Spleen (tissue), 11 donors: ENCODE measurements at regions not wholly inside any gene's neighbourhood (a gene's known extent, or its start where the extent isn't known, plus 50 kb on each side); places are given as distances from the start of the nearest gene placed in this dataset.

Experiments
- DNase-seq: peaks from one replicate; pipeline ENCODE4 v3.0.0-alpha.2; 2020
- H3K27ac ChIP-seq, 8 donors: fragments of 200-600 bp; sonication (generic) in 7 of 8; 1 replicate in 4 of 8; 2 replicates in 4 of 8; pipeline versions ENCODE4 v1.5.0 to v1.8.0; 2016 to 2021; ENCODE audit warnings: inconsistent platforms in 4 of 8, mild to moderate bottlenecking in 4 of 8, moderate library complexity in 1 of 8
- H3K27me3 ChIP-seq, 7 donors: fragments of 200-600 bp; sonication (generic) in 6 of 7; replicated peaks in 1 of 7; 1 replicate in 4 of 7; 2 replicates in 3 of 7; pipeline versions ENCODE4 v1.5.0 to v1.8.0; 2016 to 2021; ENCODE audit warnings: inconsistent platforms in 3 of 7, mild to moderate bottlenecking in 1 of 7
- H3K36me3 ChIP-seq, 6 donors: fragments of 200-600 bp; sonication (generic) in 5 of 6; 1 replicate in 4 of 6; 2 replicates in 2 of 6; pipeline versions ENCODE4 v1.5.0 to v1.8.0; 2016 to 2021; ENCODE audit warnings: inconsistent platforms in 2 of 6
- H3K4me1 ChIP-seq, 6 donors: fragments of 200-600 bp; sonication (generic) in 5 of 6; 1 replicate in 3 of 6; 2 replicates in 3 of 6; pipeline versions ENCODE4 v1.5.0 to v1.8.0; 2016 to 2021; ENCODE audit warnings: inconsistent platforms in 3 of 6
- H3K4me3 ChIP-seq, 8 donors: fragments of 200-600 bp; sonication (generic) in 7 of 8; 1 replicate in 4 of 8; 2 replicates in 4 of 8; pipeline versions ENCODE4 v1.5.0 to v1.8.0; 2016 to 2021; ENCODE audit warnings: inconsistent platforms in 4 of 8, mild to moderate bottlenecking in 4 of 8, moderate library complexity in 2 of 8
- H3K9me3 ChIP-seq, 8 donors: fragments of 200-600 bp; sonication (generic) in 7 of 8; 1 replicate in 4 of 8; 2 replicates in 4 of 8; pipeline versions ENCODE4 v1.5.0 to v1.8.0; 2016 to 2021; ENCODE audit warnings: inconsistent platforms in 4 of 8
- POLR2A ChIP-seq, 3 donors: fragments of 450-650 bp; IDR thresholded peaks; one replicate each; pipeline ENCODE4 v1.5.1; 2017; ENCODE audit warnings: antibody characterized with exemption in 3 of 3, mild to moderate bottlenecking in 1 of 3
- POLR2AphosphoS5 ChIP-seq, 3 donors: sonication (generic); formaldehyde crosslinking; IDR thresholded peaks; one replicate each; pipeline ENCODE4 v1.5.1; 2017; ENCODE audit warnings: antibody characterized with exemption in 3 of 3
- WGBS, 5 donors: extraction: QIAGEN DNeasy Blood & Tissue Kit in 3 of 5; methylation state at CpG; one replicate each; pipeline versions ENCODE4 v1.1.5 to v1.1.7; 2013 to 2018; 5-methylcytosine and 5-hydroxymethylcytosine counted together
- intact Hi-C: fragments of 100-400 bp; cut with DNase I; formaldehyde crosslinking; loops from one replicate; pipeline ENCODE4 v1.15.0; 2023; ENCODE audit warnings: low total_unique reads
- TF ChIP-seq, protein P1 (sequence below), 11 experiments: fragments of 200-600 bp in 7 of 11; fragments of 450-650 bp in 4 of 11; sonication (generic) in 4 of 11; IDR thresholded peaks in 8 of 11; conservative IDR thresholded peaks in 3 of 11; 1 replicate in 7 of 11; 2 replicates in 4 of 11; pipeline versions ENCODE4 v1.4.0 to v1.8.0; 2016 to 2021; ENCODE audit warnings: antibody characterized with exemption in 11 of 11, inconsistent platforms in 4 of 11, mild to moderate bottlenecking in 1 of 11
- donor health status: healthy with polysubstance abuse.
- donor health status: DM: no; HTN: no; CAD: no; lungs with moderate emphysema.
- donor health status: DM: no; HTN: no; CAD: no.
- donor health status: Bipolar disorder and iron deficiency.
- donor health status: healthy.
- donor health status: DM: no; HTN: no; CAD: no.
- donor health status: DM: yes; HTN: yes; CAD: no.

DNA sequence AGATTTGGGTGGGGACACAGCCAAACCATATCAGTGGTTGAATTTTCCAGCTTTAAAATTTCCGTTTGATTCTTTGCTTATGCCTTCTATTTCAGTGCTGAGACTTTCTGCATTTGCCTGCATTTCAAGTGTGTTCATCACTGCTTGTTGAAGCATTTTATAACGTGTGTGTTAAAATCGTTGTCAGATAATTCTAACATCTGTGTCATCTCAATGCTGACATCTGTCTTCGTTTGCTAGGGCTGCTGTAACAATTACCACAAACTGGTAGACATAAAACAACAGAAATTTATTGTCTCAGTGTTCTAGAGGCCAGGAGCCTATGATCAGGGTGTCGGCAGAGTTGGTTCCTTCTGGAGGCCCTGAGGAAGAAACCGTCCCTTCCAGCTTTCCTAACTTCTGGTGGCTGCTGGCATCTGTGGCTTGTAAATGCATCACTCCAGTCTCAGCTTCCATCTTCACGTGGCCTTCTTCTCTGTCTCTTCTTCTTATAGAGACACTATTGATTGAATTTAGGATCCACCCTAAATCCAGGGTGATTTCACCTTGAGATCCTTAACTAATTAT, 71.1 kb upstream of the SDK1 start:
- peaks cover 0 to under 1% (median 0%) of the 10 kb centered on the region in 8 donors for H3K9me3 ChIP-seq
- no peaks in the 10 kb centered on the region for H3K36me3 ChIP-seq
- no peak overlapping the region for H3K4me3 ChIP-seq
- no peak for TF ChIP-seq POLR2AphosphoS5 (IDR thresholded peaks at IDR 0.05)
- no peak for TF ChIP-seq POLR2A (IDR thresholded peaks at IDR 0.05)
- TF ChIP-seq, protein P1, sequence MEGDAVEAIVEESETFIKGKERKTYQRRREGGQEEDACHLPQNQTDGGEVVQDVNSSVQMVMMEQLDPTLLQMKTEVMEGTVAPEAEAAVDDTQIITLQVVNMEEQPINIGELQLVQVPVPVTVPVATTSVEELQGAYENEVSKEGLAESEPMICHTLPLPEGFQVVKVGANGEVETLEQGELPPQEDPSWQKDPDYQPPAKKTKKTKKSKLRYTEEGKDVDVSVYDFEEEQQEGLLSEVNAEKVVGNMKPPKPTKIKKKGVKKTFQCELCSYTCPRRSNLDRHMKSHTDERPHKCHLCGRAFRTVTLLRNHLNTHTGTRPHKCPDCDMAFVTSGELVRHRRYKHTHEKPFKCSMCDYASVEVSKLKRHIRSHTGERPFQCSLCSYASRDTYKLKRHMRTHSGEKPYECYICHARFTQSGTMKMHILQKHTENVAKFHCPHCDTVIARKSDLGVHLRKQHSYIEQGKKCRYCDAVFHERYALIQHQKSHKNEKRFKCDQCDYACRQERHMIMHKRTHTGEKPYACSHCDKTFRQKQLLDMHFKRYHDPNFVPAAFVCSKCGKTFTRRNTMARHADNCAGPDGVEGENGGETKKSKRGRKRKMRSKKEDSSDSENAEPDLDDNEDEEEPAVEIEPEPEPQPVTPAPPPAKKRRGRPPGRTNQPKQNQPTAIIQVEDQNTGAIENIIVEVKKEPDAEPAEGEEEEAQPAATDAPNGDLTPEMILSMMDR (IDR thresholded peaks at IDR 0.05 in 8 of 11, conservative IDR thresholded peaks at IDR 0.05 in 3 of 11) = no peak
- 71 to 83% (median 82%) methylated on average over 7 of the region's 7 CpGs for WGBS, 5 donors
- no peak overlapping the region for H3K27ac ChIP-seq
- intact Hi-C loops = no loop called here
- H3K27me3 ChIP-seq = no peaks in the 10 kb centered on the region
- H3K4me1 ChIP-seq = no peaks in the 10 kb centered on the region
- no peak for DNase-seq

DNA sequence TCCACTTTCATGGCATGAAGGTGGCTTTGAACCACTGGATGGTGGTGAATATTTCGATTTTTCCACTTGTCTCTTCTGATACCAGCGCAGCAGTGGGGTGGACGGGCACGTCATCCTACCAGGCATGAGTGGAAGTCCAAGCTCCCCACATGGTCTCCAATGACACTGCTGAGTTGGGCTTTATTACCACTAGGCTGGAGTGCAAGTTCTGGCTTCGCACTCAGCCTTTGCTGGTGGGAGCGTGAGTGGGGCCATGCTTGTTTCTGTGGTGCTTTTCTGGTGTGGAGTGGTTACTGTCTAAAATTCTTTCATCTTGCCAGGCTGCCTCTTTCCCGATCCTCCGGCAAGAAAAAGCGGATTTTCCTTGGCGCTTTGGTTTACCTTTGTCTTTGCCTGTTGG, 70.1 kb upstream of the SDK1 start:
- H3K36me3 ChIP-seq = no peaks in the 10 kb centered on the region
- no peak overlapping the region for H3K4me3 ChIP-seq
- no peaks in the 10 kb centered on the region for H3K4me1 ChIP-seq
- intact Hi-C loops = no loop called here
- no peaks in the 10 kb centered on the region for H3K27me3 ChIP-seq
- DNase-seq = no peak
- 88 to 96% (median 94%) methylated on average over 10 of the region's 10 CpGs for WGBS, 5 donors
- TF ChIP-seq, protein P1 (IDR thresholded peaks at IDR 0.05 in 8 of 11, conservative IDR thresholded peaks at IDR 0.05 in 3 of 11) = no peak
- TF ChIP-seq POLR2AphosphoS5 (IDR thresholded peaks at IDR 0.05) (no peak), POLR2A (IDR thresholded peaks at IDR 0.05) (no peak)
- no peak overlapping the region for H3K27ac ChIP-seq
- peaks cover 0 to 10% (median 3%) of the 10 kb centered on the region in 8 donors for H3K9me3 ChIP-seq

DNA sequence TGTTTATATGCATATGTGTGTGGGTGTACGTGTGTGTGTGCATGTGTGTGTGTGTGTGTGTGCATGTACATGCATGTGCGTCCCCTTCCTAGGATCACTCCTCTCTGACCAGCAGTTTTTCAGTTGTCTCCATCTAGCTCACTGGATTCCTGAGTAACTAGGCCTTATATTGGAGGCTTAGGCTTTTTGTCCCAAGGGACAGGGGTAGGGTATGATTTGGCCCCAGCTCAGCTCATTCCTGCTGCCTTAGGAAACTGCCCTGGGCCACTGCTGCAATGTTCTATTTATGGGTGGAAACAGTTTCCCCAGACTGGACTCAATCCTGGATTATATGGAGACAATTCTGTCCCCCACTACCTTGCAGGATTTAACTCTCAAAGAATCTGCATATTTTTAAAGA, 68.8 kb upstream of the SDK1 start:
- no peak overlapping the region for H3K4me3 ChIP-seq
- no peaks in the 10 kb centered on the region for H3K4me1 ChIP-seq
- intact Hi-C loops = no loop called here
- H3K9me3 ChIP-seq = peaks cover 0 to 23% (median 15%) of the 10 kb centered on the region in 8 donors
- no peak for TF ChIP-seq POLR2A (IDR thresholded peaks at IDR 0.05)
- TF ChIP-seq, protein P1 (IDR thresholded peaks at IDR 0.05 in 8 of 11, conservative IDR thresholded peaks at IDR 0.05 in 3 of 11) = no peak
- no peak for TF ChIP-seq POLR2AphosphoS5 (IDR thresholded peaks at IDR 0.05)
- H3K27me3 ChIP-seq = peaks cover 0 to 5% (median 0%) of the 10 kb centered on the region in 7 donors
- no peaks in the 10 kb centered on the region for H3K36me3 ChIP-seq
- DNase-seq = no peak
- 76 to 94% (median 89%) methylated on average over 2 of the region's 2 CpGs for WGBS, 5 donors
- no peak overlapping the region for H3K27ac ChIP-seq

DNA sequence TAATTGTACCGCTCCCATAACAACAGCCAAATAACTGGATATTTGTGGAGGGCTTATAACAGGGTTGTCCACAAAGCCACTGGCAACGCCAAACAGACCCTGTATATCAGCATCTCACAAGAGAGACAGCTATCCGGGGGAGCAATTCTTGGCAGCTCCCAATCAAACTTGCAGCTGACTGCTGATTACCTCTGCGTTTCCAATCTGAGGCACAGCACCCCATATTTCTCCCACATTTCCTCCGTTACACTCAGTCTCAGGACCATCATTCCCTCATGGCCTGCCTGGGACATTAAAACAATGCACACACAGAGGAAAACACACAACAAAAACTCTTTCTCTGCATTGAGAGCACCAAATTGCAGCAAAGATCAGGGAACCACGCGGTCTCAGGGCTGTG, 67.8 kb upstream of the SDK1 start:
- TF ChIP-seq POLR2A (IDR thresholded peaks at IDR 0.05) = no peak
- TF ChIP-seq, protein P1 (IDR thresholded peaks at IDR 0.05 in 8 of 11, conservative IDR thresholded peaks at IDR 0.05 in 3 of 11) = no peak
- TF ChIP-seq POLR2AphosphoS5 (IDR thresholded peaks at IDR 0.05) = no peak
- DNase-seq = peak; percentile 19
- Histone ChIP-seq H3K27me3 (peaks cover 0 to 5% (median 0%) of the 10 kb centered on the region in 7 donors), H3K36me3 (no peaks in the 10 kb centered on the region), H3K27ac (no peak overlapping the region), H3K4me3 (no peak overlapping the region), H3K4me1 (no peaks in the 10 kb centered on the region), H3K9me3 (peaks cover 0 to 23% (median 15%) of the 10 kb centered on the region in 8 donors)
- intact Hi-C loops = no loop called here
- 87 to 97% (median 92%) methylated on average over 7 of the region's 7 CpGs for whole genome bisulfite sequencing, 5 donors
